ENCODE measurements at regions not wholly inside any gene's neighbourhood (a gene's known extent, or its start where the extent isn't known, plus 50 kb on each side); places are given as distances from the start of the nearest gene placed in this dataset.

DNA sequence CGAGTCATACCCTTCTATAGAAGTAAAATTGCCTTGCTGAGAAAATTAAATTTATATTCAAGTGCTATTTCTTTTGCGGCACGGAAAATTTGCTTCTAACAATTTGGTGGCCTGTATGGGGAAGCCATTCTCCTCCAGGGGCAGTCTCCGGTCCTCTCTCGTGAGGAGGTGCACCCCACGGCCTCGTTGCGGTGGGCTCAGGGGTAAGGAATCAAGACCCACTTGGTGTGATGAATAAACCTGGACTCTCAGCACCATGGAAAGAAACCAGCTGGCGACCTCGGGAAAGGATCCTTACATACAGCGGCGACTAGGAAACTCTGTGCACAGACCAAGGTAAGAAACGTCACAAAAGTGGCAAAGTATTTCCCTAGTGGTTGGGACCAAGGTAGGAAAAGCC, 252.9 kb downstream of the DPY19L2 start:
- H3K36me3 ChIP-seq, result no peaks in the 10 kb centered on the region
- no peak for DNase-seq (ENCODE audit: low spot score)
- no peak overlapping the region for H3K4me3 ChIP-seq
- no peaks in the 10 kb centered on the region for H3K4me1 ChIP-seq (replicated peaks)
- WGBS, result 95% methylated on average over 13 of the region's 13 CpGs
- H3K27me3 ChIP-seq (replicated peaks; ENCODE audit: insufficient read depth), result no peaks in the 10 kb centered on the region
- no peaks in the 10 kb centered on the region for H3K9me3 ChIP-seq
- no peak for TF ChIP-seq CTCF (IDR thresholded peaks at IDR 0.05)
- TF ChIP-seq POLR2A (IDR thresholded peaks at IDR 0.05), result no peak
- TF ChIP-seq POLR2AphosphoS5 (IDR thresholded peaks at IDR 0.05), result no peak
- H3K27ac ChIP-seq, result no peak overlapping the region
- intact Hi-C loops (cut with DNase I), result no loop called here

- Histone ChIP-seq H3K4me1 (replicated peaks) (no peaks in the 10 kb centered on the region), H3K36me3 (no peaks in the 10 kb centered on the region), H3K4me3 (no peak overlapping the region), H3K27me3 (replicated peaks; ENCODE audit: insufficient read depth) (no peaks in the 10 kb centered on the region), H3K9me3 (no peaks in the 10 kb centered on the region), H3K27ac (no peak overlapping the region)
- TF ChIP-seq POLR2AphosphoS5 (IDR thresholded peaks at IDR 0.05) (no peak), POLR2A (IDR thresholded peaks at IDR 0.05) (no peak), CTCF (IDR thresholded peaks at IDR 0.05) (no peak)
- DNase-seq (ENCODE audit: low spot score), result no peak
- WGBS, result 77% methylated on average over 1 of the region's 1 CpG
- intact Hi-C loops (cut with DNase I), result no loop called here
Measured at GRCh38 chr12:63410197-63410596, 258.1 kb downstream of the DPY19L2 start.

DNA sequence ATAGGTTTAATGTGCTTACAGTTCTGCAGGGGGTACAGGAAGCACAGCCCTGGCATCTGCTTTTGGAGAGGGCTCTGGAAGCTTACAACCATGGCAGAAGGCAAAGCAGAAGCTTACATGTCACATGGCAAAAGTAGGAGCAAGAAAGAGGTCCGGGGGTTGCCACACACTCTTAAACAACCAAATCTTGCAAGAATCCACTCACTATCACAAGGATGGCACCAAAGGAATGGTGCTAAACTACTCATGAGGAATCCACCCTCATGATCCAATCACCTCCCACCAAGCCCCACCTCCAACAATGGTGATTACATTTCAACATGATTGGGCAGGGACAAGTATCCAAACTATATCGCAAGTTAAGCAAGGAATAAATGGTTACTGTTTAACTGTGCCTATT, 255.8 kb upstream of the AVPR1A start:
- WGBS, result 76% methylated on average over 2 of the region's 2 CpGs
- H3K4me3 ChIP-seq, result no peak overlapping the region
- TF ChIP-seq POLR2A (IDR thresholded peaks at IDR 0.05), result no peak
- no peak for TF ChIP-seq POLR2AphosphoS5 (IDR thresholded peaks at IDR 0.05)
- TF ChIP-seq CTCF (IDR thresholded peaks at IDR 0.05), result no peak
- H3K9me3 ChIP-seq, result no peaks in the 10 kb centered on the region
- no peaks in the 10 kb centered on the region for H3K36me3 ChIP-seq
- intact Hi-C loops (cut with DNase I), result no loop called here
- H3K27me3 ChIP-seq (replicated peaks; ENCODE audit: insufficient read depth), result no peaks in the 10 kb centered on the region
- DNase-seq (ENCODE audit: low spot score), result no peak
- H3K27ac ChIP-seq, result no peak overlapping the region
- no peaks in the 10 kb centered on the region for H3K4me1 ChIP-seq (replicated peaks)

GRCh38 chr12:63404611-63405010, 253.6 kb upstream of the AVPR1A start:
- H3K4me3 ChIP-seq, result no peak overlapping the region
- H3K36me3 ChIP-seq, result no peaks in the 10 kb centered on the region
- H3K4me1 ChIP-seq (replicated peaks), result no peaks in the 10 kb centered on the region
- no peaks in the 10 kb centered on the region for H3K27me3 ChIP-seq (replicated peaks; ENCODE audit: insufficient read depth)
- no peak overlapping the region for H3K27ac ChIP-seq
- 0% methylated on average over 1 of the region's 1 CpG for WGBS
- intact Hi-C loops (cut with DNase I), result no loop called here
- TF ChIP-seq POLR2A (IDR thresholded peaks at IDR 0.05), result no peak
- no peak for TF ChIP-seq CTCF (IDR thresholded peaks at IDR 0.05)
- TF ChIP-seq POLR2AphosphoS5 (IDR thresholded peaks at IDR 0.05), result no peak
- no peaks in the 10 kb centered on the region for H3K9me3 ChIP-seq
- no peak for DNase-seq (ENCODE audit: low spot score)

- H3K4me1 ChIP-seq (replicated peaks), result no peaks in the 10 kb centered on the region
- WGBS, result 39% methylated on average over 1 of the region's 1 CpG
- no peaks in the 10 kb centered on the region for H3K9me3 ChIP-seq
- H3K4me3 ChIP-seq, result no peak overlapping the region
- intact Hi-C loops (cut with DNase I), result no loop called here
- DNase-seq (ENCODE audit: low spot score), result no peak
- TF ChIP-seq POLR2AphosphoS5 (IDR thresholded peaks at IDR 0.05), result no peak
- no peak for TF ChIP-seq CTCF (IDR thresholded peaks at IDR 0.05)
- no peak for TF ChIP-seq POLR2A (IDR thresholded peaks at IDR 0.05)
- H3K36me3 ChIP-seq, result no peaks in the 10 kb centered on the region
- H3K27me3 ChIP-seq (replicated peaks; ENCODE audit: insufficient read depth), result no peaks in the 10 kb centered on the region
- no peak overlapping the region for H3K27ac ChIP-seq
Measured at GRCh38 chr12:63403256-63403655, 252.3 kb upstream of the AVPR1A start.

Measured in prostate gland (tissue), 2 donors.